OCI-M2 (cell line): ENCODE measurements at regions not wholly inside any gene's neighbourhood (a gene's known extent, or its start where the extent isn't known, plus 50 kb on each side); places are given as distances from the start of the nearest gene placed in this dataset.

Experiments used
- DNase-seq: peaks from one replicate; lab custom pipeline; 2025; ENCODE audit not compliant: unreplicated experiment; lab: John Stamatoyannopoulos, UW

DNA sequence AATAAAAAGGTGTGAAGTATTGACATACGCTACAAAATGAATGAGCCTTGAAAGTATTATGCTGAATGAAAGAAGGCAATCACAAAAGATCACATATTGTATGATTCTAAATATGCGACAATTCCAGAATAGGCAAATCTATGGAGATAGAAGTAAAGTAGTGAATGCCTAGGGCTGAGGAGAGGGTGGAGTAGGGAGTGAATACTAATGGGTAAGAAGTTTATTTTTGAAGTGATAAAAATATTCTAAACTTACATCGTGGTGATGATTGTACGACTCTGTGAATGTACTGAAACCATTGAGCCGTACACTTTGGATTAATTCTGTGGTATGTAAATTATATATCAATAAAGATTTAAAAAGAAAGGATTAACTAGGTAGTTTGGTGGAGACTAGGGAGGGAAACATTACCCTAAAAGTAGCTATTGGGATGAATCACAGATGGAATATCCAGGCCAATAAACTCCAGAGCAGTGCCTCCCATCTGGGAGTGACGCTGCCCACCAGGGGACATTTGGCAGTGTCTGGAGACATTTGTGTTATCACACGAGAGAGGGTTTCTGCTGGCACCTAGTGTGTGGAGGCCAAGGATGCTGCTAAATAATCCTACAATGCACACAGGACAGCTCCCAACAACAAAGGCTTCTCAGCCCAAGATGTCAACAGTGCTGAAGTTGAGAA lies 214.2 kb upstream of the PCSK2 start:
- DNase-seq = no peak

DNA sequence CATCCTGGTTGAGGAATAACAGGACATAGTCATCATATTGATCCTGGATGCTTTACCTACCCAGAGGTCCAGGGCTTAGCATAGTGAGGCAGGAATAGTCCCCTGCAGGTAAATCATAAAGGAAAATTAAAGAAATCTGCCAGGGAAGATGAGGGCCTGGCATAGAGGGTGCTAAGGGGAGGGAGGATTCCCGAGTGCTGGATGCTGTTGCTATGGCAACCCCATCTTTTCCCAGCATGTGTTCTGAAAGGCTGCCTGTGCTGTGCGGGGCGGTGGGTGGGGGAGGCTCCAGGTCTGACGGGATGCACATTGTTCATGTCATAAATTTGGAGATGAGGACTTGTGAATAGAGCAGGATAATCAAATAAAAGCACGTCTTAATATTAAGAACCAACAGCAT lies 212.6 kb upstream of the PCSK2 start:
- DNase-seq = no peak

DNA sequence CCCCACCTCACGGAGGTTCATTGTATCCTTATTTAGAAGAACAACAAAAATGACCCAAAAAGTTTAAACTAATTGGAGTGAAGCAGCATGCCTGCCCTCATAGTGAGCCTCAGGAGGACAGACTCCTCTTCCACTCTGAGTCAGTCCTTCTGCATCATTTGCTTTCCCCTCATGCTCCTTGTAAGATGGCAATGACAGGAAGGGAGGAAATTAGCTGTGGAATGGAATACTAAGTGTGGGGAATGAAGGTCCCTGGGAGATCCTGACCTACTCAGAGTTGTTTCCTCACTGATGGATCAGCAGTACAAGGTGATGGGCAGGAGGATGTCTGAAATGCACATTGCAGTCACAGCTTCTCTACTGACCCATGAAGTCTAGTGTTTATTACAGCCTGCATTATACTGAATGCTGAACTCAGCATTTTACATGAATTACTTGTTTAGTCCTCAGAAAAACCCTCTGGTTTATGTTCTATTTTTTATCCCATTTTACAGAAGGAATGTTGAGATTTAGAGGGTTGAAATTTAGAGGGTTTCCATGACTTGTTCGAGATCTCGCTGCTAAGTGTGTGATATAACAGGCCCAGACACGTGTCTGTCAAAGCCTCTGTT lies 212.0 kb upstream of the PCSK2 start:
- no peak for DNase-seq

DNA sequence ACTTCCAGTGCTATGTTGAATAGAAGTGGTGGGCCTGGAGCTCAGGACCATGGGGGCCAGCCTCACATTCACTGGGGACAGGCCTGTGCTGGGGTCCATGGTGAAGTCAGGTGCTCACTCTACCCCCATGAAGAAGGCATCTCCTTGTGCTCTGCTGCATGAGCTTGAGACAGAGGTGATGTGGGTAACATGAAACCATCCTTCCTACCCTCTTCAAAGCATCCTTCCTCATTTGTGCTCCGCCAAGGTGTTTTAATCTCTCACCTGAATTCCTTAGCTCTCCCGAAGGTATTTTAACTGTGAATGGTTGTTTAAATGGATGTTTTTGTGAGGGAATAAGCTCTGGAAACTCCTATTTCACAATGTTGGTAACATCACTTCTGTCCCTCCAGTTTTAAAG lies 209.6 kb upstream of the PCSK2 start:
- DNase-seq = no peak

DNA sequence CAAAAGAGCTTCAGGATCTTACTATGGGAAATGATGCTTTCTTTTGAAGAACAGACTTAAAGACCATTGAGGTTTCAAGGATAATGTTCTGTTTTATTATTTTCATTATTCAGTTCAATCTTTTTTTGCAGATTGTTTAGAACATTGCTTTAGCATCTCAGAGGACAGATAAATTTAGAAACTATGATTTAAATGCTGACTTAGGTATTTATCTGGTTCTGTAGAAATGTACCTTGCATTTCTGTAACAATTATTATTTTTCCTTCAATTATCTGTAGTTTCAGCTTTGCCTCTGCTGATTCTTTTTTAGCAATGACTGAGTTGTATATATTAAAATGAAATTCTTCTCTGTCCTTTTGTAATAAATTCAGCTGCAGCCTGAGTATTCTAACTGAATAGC lies 205.4 kb upstream of the PCSK2 start:
- no peak for DNase-seq

DNA sequence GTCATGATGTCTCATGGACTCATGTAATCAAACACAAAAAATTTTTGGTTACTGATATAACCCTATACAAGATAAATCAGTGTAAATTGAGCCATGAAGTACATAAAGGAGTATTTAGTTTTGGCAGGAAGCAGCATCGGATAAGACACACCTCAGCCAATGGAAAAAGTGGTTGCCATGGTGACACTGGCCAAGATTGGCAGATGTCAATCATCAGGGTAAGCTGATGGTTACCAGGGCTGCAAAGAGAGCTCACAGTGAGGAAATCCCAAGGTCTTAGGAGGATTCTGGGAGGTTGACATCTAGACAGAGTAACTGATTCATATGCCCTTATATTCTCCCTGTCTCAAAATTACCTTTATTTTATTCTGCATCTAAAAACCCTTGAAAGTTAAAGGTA lies 203.8 kb upstream of the PCSK2 start:
- no peak for DNase-seq

DNA sequence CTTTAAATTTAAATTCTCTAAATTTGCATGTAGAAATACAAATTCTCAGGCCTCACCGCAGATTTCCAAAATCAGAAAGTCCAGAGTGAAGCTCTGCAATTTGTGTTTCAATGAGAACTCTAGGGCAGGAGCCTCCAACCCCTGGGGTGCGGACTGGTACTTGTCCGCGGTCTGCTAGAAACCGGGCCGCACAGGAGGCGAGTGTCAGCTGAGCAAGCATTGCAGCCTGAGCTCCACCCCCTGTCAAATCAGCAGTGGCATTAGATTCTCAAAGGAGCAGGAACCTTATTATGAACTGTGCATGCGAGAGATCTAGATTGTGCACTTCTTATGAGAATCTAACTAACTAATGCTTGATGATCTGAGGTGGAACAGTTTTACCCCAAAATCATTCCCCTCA lies 203.0 kb upstream of the PCSK2 start:
- no peak for DNase-seq

DNA sequence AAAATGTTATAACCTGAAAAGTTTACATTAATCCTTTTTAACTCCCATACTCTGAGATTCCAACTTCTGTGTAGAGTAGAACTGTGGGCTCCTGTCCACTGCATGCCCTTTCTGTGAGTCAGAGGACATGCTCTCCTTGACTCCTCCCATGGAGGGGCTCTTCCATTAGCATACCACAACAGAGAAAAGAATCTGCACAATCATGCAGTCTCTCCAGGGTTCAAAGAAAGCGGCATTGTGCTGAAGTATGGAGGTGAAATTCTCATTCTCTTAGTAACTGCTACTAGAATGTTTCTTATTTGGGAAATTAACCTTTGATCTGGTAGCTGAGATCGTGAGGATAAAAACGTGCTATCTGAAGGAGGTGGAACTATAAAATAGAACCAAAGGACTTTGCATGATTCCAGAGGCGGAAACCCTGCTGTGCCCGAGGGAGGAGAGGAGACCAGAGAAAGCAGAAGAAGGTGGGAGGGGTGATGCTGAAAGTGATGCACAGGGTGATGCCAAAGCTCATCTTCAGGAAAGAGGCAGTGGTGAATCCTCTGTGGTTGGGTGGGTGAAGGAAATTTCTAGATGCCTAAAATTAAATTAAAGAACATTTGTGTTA lies 202.2 kb upstream of the PCSK2 start:
- DNase-seq = no peak

DNA sequence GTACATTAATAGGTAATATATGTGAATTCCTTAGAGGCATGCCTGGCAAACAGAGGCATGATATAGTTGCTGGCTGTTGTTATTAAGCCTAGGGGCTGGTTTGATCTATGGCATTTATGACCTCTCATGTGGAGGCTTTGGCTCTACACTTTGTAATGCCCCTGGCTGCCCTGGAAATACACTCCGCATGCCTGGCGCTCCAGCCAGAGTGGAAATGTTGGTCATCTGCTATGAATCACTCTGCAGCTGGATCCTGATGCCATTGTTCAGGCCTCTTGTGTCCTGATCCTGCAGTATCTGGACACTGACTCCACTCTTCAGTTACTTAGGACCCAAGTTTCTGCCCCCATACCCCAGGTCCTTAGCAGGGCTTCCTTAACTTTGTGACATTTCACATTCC lies 200.5 kb upstream of the PCSK2 start:
- no peak for DNase-seq

DNA sequence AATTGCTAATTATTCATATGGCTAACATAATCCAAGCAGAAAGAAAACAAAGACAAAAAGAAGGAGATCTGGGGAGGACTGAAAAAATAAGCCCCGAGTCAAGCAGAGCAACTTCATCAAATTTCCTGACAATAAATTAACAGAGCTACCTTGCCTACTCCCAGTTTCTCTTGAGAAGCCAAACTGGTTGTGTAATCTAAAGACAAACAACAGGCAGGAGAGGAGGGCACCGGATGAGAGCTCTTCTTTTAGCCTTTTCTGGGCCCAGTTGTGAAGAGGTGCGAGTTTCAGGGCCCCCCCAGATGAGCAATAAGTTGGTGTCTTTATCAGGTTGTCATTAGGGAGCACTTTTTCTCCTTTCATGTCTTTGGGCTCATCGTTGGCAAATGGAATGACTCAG lies 197.1 kb upstream of the PCSK2 start:
- DNase-seq = no peak

DNA sequence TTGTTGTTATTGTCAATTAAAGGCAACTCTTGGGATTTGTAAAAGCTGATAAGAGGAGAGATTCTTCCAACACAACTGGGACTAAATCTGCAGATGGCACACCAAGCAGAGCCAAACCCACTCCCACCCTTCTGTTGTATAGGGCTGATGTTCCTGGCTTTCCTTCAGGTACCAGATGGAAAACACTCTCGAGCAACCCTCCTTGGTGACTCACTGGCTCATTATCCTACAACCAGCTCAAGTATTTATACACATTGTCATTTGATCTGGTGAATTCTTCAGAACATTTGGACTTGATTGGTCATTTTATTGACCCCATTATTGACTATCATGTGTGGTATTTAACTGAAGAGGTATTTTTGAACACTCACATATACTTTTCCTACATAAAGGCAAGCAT lies 190.3 kb upstream of the PCSK2 start:
- no peak for DNase-seq

DNA sequence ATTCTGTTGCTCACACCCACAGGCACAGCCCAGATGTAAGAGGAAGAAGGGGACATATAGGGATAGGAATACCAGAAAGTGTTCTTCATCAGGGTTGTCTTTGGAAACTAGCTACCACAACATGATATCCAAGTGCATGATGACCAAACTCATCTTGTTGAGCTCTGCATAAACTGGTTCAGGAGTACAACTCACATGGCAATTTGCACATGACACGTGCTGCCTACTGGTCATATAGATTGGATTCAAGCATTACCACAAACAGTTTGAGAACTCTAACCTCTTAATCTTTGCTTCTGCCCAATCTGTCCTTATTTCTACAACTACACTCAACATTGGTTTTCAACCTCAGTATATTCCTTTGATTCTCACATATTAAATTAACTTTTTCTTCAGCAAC lies 184.7 kb upstream of the PCSK2 start:
- no peak for DNase-seq

DNA sequence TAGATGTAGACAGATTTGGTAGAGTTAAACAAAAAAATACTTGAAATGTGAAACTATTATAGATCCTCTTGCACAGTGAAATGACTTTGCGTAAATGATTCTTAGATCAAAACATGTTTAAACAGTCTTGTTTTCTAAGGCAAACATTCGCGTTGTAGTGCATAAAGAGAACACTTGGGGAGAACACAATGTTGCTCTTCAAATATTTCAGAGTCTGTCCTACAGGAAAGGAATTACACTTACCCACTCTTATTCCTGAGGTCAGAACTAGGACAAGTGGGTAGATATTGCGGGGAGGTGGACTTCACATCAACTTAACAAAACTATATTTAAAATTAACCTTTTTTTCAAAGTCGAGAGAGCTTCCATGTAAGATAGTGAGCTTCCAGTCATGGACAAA lies 183.5 kb upstream of the PCSK2 start:
- no peak for DNase-seq

DNA sequence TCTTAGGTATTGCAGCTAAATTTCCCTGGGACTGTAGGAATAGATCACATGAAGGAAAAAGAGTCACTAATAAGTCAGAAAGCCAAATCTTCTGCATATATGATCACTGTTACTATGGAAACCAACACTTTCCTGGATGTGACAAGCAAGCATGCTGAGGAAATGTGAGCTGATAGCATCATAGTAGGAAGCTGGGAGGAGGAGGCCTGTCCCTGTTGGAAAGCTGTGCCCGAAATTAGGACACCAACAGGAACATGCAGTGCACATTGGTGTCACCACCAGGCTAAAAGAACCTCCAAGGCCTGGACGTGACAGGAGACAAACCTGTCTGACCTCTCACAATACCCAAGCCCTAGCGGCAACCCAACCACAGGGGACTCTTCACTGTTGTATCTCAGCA lies 181.9 kb upstream of the PCSK2 start:
- DNase-seq = no peak

DNA sequence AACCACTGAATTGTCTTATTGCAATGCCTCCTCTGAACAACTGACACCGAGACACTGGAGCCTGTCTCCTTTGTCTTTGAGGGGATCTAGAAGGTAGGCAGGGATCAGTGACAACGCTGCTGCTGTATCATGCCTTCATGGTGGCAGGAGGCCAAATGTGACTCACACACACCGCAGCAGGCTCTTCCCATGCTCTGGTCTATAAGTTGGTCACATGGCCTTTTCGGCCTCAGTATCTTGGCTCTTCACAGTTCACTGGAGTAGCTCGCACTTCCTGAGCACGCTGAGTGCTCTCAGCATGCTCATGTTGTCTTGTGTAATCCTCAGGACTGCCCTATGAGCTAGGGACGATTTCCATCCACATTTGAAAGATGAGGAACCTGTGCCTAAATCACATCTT lies 167.4 kb upstream of the PCSK2 start:
- no peak for DNase-seq

DNA sequence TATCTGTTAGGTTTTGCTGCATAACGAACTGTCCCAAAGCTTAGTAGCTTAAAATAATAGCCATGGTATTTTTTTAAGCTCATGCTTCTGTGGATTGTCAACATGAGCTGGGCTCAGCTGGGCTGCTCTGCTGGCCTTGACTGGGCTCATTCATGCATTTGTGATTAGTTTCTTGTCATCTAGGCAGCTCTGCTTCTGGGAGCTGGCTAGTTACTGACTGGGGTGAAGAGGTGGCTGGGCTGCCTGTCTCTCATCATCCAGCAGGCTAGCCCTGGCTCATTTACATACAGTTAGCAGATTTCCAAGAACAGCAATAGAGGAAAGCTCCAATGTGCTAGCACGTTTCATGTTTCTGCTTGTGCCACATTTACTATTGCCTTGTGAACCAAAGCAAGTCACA lies 165.1 kb upstream of the PCSK2 start:
- DNase-seq = no peak

DNA sequence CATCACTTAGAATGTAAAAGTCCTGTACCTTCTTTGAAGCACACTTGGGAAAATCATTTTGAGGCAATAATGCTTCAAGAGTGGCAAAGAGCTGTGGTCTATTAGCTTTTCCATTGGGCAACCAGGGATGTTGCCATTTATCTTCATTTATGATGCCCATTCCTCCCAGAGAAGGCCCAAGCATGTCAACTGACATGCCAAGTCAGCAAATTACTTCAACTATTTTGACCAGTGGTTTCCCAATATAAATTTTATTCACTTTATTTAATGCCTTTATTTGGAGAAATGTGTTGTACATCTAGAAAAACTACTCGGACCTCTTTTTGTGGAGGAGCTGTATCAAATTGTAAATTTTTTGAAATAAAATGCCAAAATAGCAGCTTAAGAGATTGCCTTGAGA lies 164.1 kb upstream of the PCSK2 start:
- no peak for DNase-seq

DNA sequence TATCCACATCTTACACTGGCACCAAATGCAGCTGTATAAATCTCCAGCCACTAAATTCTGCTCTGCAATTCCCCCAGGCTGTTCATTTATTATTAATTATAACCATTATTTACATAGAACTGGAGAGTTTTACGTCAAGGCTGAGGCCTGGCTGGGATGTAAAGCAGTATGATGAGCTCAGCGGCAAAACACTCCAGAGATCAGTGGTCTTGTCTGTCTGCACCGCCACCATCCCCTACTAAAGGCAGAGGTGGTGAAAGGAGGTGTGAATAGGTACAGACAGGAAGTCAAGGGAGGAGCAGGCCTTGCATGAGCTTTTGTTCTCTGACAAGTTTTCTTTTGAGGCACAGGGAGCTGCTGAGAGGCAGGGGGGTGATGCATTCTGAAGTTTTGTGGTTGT lies 159.9 kb upstream of the PCSK2 start:
- DNase-seq = no peak

DNA sequence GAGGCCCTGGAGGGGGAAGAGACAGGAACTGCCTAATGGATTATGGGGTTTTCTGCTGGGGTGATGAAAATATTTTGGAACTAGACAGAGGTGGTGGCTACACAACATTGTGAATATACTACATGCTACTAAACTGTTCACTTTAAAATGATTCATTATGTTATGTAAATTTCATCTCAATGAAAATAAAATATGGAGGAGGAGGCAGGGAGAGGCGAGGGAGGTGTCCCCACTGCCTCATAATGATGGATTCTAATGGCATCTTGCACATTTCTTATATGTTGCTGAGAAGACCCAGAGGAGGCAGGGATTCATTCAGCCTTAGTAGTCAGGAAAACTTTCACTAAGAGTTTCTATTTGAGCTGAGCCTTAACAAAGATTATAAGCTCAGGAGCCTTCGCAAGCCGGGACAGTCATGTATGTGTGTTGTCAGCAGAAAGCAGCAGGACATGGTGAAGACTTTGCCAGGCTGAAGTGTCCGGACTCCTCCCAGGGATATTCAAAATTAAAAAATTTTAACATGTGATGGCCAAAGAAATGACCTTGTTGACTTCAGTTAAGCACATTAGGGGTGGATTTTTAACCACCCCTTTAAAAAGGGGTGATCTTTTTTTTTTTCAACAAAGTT lies 158.6 kb upstream of the PCSK2 start:
- DNase-seq = no peak

DNA sequence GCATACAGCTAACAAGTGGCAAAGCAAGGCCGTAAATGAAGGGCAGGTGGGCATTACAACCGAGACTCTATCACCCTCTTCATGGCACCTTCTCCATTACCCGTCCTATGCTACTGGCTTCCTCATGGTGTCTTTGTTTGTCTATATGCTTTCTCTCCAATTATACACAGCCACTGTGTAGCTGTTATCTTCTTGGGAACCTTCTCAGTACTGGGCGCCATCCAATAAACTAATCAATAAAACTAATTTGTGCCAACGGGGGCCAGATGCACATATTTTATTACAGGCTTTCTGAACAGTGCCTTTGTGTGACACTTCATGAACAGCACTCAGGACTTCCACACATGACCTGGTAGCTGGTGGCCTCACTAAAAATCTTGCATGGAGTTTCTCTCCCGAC lies 149.8 kb upstream of the PCSK2 start:
- DNase-seq = no peak

DNA sequence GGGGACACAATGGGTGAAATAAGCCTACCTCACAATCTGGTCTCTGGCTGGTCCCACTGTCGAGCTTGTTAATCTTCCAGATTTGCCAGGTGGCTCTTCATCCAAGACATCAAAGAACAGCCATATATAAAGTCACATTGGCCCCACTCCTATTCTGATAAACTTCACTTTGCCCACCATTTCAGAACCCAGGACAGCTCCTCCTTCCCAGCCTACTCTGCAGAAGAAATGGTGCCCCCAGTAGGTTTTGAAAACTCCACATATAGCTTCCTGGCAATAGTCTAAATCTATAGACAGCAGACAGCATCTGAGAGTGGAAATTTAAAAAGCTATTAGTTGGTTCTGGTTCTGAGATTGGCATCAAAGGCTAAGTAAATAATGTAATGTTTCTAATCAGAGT lies 143.1 kb upstream of the PCSK2 start:
- no peak for DNase-seq

DNA sequence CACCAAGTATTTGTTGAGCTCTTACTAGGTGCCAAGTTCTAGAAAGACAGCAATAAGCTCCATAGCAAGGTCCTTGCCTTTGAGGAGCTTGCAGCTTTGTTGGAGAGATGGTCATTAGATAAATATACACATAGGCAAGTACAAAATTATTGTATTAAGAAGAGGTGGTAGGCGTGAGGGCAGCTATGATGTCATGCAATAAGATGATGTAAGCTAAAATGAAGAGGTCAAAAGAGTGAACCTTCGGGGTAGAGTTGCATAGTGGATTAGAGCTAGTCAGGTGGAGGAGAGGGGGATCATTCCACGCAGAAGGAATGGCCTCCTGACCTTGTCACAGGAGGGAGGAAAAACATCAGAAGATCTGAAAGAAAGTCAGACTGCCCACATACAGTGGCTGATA lies 141.9 kb upstream of the PCSK2 start:
- no peak for DNase-seq
